ENCODE measurements at regions not wholly inside any gene's neighbourhood (a gene's known extent, or its start where the extent isn't known, plus 50 kb on each side); places are given as distances from the start of the nearest gene placed in this dataset.

DNA sequence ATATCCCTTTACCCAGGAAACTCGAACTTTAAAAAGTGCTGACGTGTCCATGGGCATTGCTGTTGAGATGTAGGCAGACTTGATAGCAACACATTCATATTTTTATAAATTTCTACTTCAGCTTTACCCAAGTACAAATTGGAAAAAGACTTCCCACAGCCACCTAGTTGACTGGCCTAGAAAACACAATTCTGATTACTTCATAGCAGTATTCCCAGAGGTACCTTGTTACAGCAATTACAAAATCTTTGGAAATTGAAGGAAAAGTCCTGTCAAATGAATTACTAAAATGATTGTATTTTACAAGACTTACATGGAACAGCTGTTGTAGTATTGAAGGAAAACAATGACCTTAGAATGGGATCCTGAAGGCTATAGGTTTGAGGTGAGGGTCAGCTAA lies 130.7 kb upstream of the NREP start:
- TF ChIP-seq, protein P1, sequence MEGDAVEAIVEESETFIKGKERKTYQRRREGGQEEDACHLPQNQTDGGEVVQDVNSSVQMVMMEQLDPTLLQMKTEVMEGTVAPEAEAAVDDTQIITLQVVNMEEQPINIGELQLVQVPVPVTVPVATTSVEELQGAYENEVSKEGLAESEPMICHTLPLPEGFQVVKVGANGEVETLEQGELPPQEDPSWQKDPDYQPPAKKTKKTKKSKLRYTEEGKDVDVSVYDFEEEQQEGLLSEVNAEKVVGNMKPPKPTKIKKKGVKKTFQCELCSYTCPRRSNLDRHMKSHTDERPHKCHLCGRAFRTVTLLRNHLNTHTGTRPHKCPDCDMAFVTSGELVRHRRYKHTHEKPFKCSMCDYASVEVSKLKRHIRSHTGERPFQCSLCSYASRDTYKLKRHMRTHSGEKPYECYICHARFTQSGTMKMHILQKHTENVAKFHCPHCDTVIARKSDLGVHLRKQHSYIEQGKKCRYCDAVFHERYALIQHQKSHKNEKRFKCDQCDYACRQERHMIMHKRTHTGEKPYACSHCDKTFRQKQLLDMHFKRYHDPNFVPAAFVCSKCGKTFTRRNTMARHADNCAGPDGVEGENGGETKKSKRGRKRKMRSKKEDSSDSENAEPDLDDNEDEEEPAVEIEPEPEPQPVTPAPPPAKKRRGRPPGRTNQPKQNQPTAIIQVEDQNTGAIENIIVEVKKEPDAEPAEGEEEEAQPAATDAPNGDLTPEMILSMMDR (IDR thresholded peaks at IDR 0.05) = no peak
- TF ChIP-seq POLR2A (IDR thresholded peaks at IDR 0.05) (no peak), EP300 (IDR thresholded peaks at IDR 0.05) (no peak)
